Fibroblast of lung (primary cell): ENCODE measurements at regions not wholly inside any gene's neighbourhood (a gene's known extent, or its start where the extent isn't known, plus 50 kb on each side); places are given as distances from the start of the nearest gene placed in this dataset.

Experiments
- DNase-seq, 2 donors: peaks; one replicate each; pipeline versions ENCODE4 v3.0.0 to v3.0.0-alpha.2; 2010; ENCODE audit warnings: low read depth in 2 of 2
- H2AFZ ChIP-seq: 2 replicates; pipeline ENCODE4 v1.5.1; 2012; ENCODE audit warnings: low read length, control low read depth, inconsistent platforms
- H3K27ac ChIP-seq: 2 replicates; pipeline ENCODE4 v1.5.1; 2011; ENCODE audit warnings: low read length, control low read depth; ENCODE audit not compliant: insufficient read depth
- H3K27me3 ChIP-seq: 2 replicates; pipeline ENCODE4 v1.5.1; 2011; ENCODE audit warnings: mild to moderate bottlenecking, low read length; ENCODE audit not compliant: control insufficient read depth, insufficient read depth
- H3K36me3 ChIP-seq: 2 replicates; pipeline ENCODE4 v1.5.1; 2011; ENCODE audit warnings: low read length; ENCODE audit not compliant: control insufficient read depth, insufficient read depth
- H3K4me1 ChIP-seq: 2 replicates; pipeline ENCODE4 v1.5.1; 2011; ENCODE audit warnings: low read length; ENCODE audit not compliant: control insufficient read depth, insufficient read depth; ENCODE audit errors: extremely low read depth
- H3K4me2 ChIP-seq: 2 replicates; pipeline ENCODE4 v1.5.1; 2011; ENCODE audit warnings: low read length, control low read depth; ENCODE audit not compliant: insufficient read depth; ENCODE audit errors: extremely low read depth
- H3K4me3 ChIP-seq, 4 experiments: fragments of 200-600 bp in 1 of 4; sonication (generic) in 1 of 4; replicated peaks in 1 of 4; 2 replicates each; pipeline ENCODE4 v1.5.1; 2011 to 2016; ENCODE audit warnings: low read length in 4 of 4, low read depth in 3 of 4, mild to moderate bottlenecking in 3 of 4, control low read depth in 2 of 4, inconsistent platforms in 1 of 4, mixed read lengths in 1 of 4; ENCODE audit not compliant: insufficient read depth in 1 of 4; ENCODE audit errors: control extremely low read depth in 1 of 4
- H3K79me2 ChIP-seq: 2 replicates; pipeline ENCODE4 v1.5.1; 2012; ENCODE audit warnings: mild to moderate bottlenecking, low read length, inconsistent platforms; ENCODE audit not compliant: control insufficient read depth, insufficient read depth
- H3K9ac ChIP-seq: 2 replicates; pipeline ENCODE4 v1.5.1; 2011; ENCODE audit warnings: mild to moderate bottlenecking, low read length, control low read depth; ENCODE audit not compliant: insufficient read depth
- H3K9me3 ChIP-seq: 2 replicates; pipeline ENCODE4 v1.5.1; 2012; ENCODE audit warnings: low read depth, low read length; ENCODE audit not compliant: control insufficient read depth, insufficient read depth
- H4K20me1 ChIP-seq: 2 replicates; pipeline ENCODE4 v1.5.1; 2011; ENCODE audit warnings: low read length; ENCODE audit not compliant: control insufficient read depth, insufficient read depth; ENCODE audit errors: extremely low read depth
- EZH2 ChIP-seq: IDR thresholded peaks from 2 replicates; pipeline ENCODE4 v1.5.1; 2012; ENCODE audit warnings: low read length, control low read depth, mild to moderate bottlenecking; ENCODE audit errors: missing control alignments
- TF ChIP-seq, protein P1 (sequence below), 2 donors: IDR thresholded peaks in 1 of 2; conservative IDR thresholded peaks in 1 of 2; 1 replicate in 1 of 2; 2 replicates in 1 of 2; pipeline ENCODE4 v1.5.1; 2011 to 2012; ENCODE audit warnings: low read length in 2 of 2, control low read depth in 1 of 2, inconsistent platforms in 1 of 2, low read depth in 1 of 2, mild to moderate bottlenecking in 1 of 2

DNA sequence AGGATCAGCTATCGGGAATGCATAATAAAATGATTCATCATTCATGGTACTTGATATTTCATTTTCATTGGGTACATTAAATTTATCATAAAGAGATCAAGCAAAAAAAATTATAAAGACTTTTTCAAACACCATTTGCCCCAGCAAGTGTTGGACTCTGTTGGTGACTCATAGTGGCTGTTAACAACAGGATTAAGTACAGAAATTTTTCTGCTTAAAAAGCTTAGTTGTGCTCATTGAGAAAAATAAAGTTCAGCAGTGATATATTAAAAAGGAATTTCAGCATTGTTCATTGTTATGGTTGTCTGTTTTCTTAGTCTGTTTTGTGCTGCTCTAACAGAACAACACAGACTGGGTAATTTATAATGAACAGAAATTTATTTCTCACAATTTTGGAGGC lies 86.2 kb upstream of the PCDH10 start:
- no peak overlapping the region for H3K27ac ChIP-seq
- peak in 1 of 2 donors; percentile 36 for DNase-seq

DNA sequence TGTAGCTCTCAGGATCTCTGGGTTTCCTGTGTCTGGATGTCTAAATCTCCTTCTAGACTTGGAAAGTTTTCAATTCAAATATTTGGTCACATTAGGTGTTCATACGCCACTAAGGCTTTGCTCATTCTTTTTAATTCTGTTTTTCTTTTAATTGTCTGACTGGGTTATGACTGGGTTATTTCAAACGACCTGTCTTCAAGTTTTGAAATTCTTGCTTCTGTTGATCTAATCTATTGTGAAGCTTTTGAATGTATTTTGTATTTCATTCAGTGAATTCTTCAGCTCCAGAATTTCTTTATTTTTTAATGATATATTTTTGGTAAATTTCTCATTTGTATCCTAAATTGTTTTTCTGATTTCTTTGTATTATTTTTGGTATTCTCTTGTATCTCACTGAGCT lies 81.0 kb upstream of the PCDH10 start:
- no peak overlapping the region for H3K27ac ChIP-seq
- no peak for DNase-seq
- no peak overlapping the region for H3K9ac ChIP-seq
- H3K4me1 ChIP-seq, result no peaks in the 10 kb centered on the region
- H2AFZ ChIP-seq, result no peak overlapping the region
- no peaks in the 10 kb centered on the region for H3K36me3 ChIP-seq
- no peaks in the 10 kb centered on the region for H4K20me1 ChIP-seq
- no peaks in the 10 kb centered on the region for H3K79me2 ChIP-seq
- H3K4me3 ChIP-seq, result no peak overlapping the region
- H3K27me3 ChIP-seq, result no peaks in the 10 kb centered on the region
- no peak overlapping the region for H3K4me2 ChIP-seq
- H3K9me3 ChIP-seq, result no peaks in the 10 kb centered on the region
- TF ChIP-seq, protein P1, sequence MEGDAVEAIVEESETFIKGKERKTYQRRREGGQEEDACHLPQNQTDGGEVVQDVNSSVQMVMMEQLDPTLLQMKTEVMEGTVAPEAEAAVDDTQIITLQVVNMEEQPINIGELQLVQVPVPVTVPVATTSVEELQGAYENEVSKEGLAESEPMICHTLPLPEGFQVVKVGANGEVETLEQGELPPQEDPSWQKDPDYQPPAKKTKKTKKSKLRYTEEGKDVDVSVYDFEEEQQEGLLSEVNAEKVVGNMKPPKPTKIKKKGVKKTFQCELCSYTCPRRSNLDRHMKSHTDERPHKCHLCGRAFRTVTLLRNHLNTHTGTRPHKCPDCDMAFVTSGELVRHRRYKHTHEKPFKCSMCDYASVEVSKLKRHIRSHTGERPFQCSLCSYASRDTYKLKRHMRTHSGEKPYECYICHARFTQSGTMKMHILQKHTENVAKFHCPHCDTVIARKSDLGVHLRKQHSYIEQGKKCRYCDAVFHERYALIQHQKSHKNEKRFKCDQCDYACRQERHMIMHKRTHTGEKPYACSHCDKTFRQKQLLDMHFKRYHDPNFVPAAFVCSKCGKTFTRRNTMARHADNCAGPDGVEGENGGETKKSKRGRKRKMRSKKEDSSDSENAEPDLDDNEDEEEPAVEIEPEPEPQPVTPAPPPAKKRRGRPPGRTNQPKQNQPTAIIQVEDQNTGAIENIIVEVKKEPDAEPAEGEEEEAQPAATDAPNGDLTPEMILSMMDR (conservative IDR thresholded peaks at IDR 0.05 in 1 of 2, IDR thresholded peaks at IDR 0.05 in 1 of 2; ENCODE audit: low read depth in 1 of 2, low read length in 2 of 2), result no peak
- no peak for TF ChIP-seq EZH2

More for the DNA sequence above, 86.2 kb upstream of the PCDH10 start:
- Histone ChIP-seq H3K27me3 (no peaks in the 10 kb centered on the region), H3K4me1 (no peaks in the 10 kb centered on the region), H3K4me3 (no peak overlapping the region), H3K9ac (no peak overlapping the region), H3K4me2 (no peak overlapping the region), H3K79me2 (no peaks in the 10 kb centered on the region), H2AFZ (no peak overlapping the region), H3K36me3 (no peaks in the 10 kb centered on the region), H3K9me3 (no peaks in the 10 kb centered on the region), H4K20me1 (no peaks in the 10 kb centered on the region)
- no peak for TF ChIP-seq EZH2
- TF ChIP-seq, protein P1 (conservative IDR thresholded peaks at IDR 0.05 in 1 of 2, IDR thresholded peaks at IDR 0.05 in 1 of 2; ENCODE audit: low read depth in 1 of 2, low read length in 2 of 2), result no peak

DNA sequence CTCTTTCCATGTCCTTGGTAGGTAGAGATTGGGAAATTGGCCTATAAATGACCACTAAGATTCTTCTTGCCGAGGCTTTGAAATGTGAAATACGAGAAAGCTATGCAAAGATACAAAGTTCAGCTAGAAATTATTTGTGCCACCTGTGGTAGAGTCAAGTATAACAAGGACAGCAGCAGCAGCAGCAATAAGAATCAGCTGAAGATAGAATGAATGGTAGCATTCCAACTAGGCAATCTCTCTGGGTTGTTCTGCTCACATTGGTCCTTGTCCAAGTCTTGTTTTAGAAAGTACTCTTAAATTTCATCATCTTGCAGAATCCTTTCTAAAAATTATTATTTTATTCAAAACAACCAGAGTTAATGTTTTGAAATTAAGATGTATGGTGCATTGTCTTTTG lies 67.8 kb upstream of the PCDH10 start:
- Histone ChIP-seq H3K4me3 (no peak overlapping the region), H3K79me2 (no peaks in the 10 kb centered on the region), H3K4me1 (no peaks in the 10 kb centered on the region), H4K20me1 (no peaks in the 10 kb centered on the region), H3K27ac (no peak overlapping the region), H3K9me3 (no peaks in the 10 kb centered on the region), H3K36me3 (no peaks in the 10 kb centered on the region), H3K4me2 (no peak overlapping the region), H2AFZ (no peak overlapping the region), H3K9ac (no peak overlapping the region), H3K27me3 (no peaks in the 10 kb centered on the region)
- TF ChIP-seq, protein P1 (conservative IDR thresholded peaks at IDR 0.05 in 1 of 2, IDR thresholded peaks at IDR 0.05 in 1 of 2; ENCODE audit: low read depth in 1 of 2, low read length in 2 of 2), result no peak
- no peak for TF ChIP-seq EZH2
- no peak for DNase-seq
